ENCODE measurements at regions not wholly inside any gene's neighbourhood (a gene's known extent, or its start where the extent isn't known, plus 50 kb on each side); places are given as distances from the start of the nearest gene placed in this dataset.
"Not testable (repeated sequence)": the region's sequence is repeated elsewhere in the genome, so short reads cannot be mapped to it uniquely, and the experiment has no call there.

DNA sequence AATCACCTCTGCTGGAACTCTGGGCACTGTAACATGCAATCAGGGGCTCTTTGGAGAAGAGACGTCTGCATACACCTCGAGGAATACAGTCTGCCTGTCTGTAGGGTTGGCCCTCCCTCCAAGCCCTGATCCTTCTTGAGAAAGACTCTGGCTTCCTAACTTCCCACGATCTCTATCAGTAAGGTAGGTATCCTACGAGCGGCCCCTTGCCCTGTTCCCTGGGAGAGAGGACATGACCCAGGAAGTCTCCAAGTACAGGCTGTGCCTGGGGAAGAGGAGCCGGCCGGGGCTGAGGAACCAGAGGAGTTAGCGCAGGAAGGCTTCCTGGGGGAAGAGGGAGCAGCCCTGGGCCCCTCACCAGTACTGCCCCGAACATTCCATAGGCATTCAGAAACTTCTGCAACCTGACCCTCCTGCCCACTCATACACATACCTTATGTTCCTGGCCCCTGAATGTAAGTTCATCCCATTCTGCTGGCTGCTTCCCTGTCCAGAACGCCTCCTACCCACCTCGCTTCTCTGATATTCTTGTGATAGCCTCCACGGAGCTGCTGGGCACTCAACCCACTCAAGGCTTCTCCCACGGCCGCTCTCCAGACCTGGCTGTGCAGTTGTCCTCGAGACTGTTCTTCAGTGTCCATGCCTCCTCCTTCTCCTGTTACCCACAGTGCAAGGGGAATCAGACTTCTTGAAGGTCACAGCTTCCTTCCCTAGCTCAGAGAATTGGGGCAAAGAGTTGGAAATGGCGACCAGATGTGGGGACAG lies 116.1 kb downstream of the CYP26B1 start:
- DNase-seq (ENCODE audit: low read depth): no peak

DNA sequence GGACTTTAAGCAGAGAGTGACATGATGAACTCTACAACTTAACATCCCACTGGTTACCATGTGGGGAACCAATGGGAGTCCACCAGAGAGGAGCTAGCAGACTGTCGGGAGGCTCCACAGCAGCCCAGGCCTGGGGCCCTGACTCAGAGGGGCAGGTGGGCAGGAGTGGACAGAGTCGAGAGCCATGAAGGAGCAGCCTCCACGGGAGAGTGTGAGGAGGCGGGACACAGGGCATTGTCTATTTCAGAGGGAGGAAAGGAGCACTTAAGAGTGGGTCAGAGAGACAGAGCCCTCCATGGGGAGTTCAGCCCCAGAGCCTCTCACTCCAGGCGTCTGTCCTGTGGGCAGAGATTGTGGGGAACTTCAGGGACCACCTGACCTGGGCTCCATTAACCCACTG lies 118.7 kb downstream of the CYP26B1 start:
- no peak for DNase-seq (ENCODE audit: low read depth)

DNA sequence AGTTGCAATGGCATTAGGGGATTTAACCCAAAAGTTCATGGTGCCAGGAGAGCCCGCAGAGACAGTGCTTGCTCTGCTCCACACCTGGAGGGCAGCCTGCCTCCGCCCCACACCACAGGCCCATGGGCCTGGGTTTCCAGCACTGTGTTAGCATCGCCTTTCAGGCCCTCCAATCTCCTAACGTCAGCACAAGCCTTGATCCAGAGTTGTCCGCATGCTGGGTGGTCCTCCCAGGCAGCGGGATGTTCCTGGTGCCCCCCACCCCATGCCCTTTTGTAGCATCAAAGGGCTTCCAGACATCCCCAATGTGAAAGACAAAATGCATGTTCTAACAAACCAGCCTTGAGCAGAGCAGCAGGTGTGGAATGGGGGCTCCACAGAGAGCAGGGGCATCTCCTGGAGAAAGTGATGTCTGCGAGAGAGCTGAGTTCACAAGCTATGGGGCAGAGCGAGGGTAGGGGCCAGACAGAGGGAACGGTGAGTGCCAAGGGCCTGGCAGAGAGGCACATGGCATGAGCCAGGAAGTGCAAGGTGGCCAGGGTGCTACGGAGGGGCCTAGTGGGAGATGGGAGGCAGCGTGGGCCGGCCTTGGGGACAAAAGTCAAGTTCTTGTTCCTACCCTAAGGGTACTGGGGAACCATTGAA lies 119.2 kb downstream of the CYP26B1 start:
- DNase-seq (ENCODE audit: low read depth): no peak

DNA sequence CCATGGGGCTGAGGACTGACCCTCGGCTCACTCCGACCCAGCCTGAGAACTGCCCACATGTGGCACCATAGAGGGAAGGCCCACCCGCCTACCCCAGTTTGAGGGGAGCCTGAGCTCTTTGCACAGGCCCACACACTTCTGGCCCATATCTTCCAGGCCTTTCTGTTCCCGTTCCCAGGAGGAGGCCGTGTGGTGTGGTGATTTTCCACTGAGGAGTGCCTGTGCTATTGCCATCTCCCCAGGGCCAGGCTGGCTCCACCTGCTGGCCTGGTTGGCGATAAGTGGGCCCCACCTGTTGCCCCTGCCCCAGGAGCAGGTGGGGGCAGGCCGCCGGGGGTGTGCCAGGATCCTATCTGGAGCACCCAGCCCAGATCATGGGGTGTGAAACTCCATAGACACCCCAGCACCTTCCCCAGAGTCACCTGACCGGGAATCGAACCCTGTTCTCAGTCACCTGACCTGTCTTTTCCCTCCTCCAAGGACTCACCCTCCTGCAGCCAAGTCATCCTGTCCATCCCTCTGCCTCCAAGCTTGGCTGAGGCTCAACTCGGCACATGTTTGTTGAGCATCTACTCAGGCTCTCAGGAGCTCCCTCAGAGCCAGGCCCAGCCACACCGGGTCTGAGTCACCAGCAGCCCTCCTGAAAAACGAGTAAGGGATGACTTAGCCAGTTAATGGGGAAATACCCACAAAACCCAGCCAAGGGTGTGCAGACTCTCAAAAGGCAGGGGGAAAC lies 120.1 kb downstream of the CYP26B1 start:
- peak; percentile 37 for DNase-seq (ENCODE audit: low read depth)

DNA sequence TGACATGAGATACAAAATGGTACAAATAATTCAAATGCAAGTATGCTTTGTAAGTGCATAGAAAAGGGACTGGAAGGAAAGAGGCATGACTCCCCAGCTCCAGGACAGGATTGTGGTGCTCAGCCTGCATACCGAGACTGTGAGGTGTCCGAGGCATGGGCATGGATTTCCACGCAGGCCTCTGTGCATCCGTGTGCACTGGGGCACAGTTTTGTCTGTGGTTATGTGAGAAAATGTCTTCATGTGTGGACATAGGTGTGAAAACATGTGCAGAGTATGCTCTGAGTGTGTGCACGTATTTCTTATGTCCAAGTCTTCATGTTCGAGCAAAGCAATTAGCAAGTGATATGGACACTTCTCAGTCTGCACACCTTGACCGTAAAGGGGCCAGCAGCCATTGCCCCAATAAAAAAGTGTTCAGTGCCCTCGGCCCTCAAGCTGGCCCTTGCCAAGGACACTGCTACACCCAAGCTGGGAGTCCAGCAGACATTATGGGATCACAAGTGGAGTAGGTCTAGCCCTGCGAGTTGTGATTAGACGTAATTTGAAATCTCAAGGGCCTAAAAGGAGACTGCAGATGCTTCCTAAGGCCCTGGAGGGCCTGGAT lies 120.7 kb downstream of the CYP26B1 start:
- DNase-seq (ENCODE audit: low read depth): no peak

DNA sequence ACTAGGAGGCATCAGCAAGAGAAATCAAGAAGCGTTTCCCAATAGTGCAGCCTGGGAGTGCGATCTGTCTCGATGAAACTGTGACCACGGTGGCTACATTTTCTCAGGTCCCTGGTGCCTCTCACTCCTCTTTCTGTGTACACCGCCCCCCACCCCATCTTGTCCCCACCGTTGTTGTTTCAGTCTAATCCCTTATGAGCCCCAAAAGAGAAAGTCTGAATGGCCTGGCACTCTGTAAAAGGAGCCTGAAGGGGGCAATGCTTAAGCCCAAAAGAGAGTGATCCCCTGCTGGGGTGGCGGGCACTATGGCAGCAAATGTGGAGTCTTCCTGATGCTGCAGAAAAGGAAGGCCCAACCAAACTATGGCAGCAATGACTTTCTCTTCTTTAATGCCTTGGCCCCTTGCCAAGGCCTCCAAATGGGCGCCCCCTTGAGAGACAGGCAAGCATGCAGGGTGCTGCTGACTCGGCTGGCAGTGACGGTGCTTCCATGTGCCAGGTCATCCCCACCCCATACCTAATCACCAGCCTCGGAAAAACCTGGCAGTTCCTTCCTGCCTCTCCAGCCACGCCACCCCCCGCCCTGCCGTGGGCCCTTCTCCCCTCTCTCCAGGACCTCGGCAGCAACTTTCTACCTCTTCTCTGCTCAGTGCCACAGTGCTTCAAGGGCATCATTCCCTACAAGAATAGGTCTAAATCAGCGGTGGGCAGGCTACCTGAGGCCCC lies 123.0 kb downstream of the CYP26B1 start:
- DNase-seq (ENCODE audit: low read depth): no peak

DNA sequence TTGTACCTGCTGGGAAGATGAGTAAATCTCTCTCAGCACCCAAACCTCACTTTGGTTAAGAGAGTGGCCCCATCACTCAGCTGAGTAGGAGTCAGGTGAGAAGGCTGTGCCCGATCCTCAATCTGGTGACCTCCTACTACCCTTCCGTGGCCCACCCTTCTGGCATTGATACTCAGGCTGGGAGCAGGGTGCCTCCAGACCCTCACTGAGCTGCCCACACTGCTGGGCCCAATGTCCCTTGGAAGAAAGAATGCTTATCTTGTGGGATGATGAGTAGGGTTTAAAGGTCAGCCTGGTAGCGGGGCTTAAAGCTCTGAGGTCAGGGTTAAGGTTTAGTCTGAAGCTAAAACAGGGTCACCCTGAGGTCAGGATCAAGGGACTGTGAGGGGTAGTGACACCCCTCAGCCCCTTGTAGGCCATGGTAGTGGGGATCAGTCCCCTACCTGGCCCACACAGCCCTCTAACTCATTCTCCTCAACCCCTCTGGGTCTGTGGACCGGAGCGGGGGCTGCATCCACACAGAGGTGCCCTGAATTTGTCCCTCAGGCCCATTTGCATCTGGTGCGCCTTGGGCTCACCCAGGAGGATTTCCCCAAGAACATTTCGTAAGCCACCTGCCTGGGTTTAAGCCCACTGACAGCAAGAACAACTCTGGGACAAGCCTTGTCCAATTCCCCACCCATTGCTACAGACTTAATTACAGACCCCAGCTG lies 123.8 kb downstream of the CYP26B1 start:
- no peak for DNase-seq (ENCODE audit: low read depth)

DNA sequence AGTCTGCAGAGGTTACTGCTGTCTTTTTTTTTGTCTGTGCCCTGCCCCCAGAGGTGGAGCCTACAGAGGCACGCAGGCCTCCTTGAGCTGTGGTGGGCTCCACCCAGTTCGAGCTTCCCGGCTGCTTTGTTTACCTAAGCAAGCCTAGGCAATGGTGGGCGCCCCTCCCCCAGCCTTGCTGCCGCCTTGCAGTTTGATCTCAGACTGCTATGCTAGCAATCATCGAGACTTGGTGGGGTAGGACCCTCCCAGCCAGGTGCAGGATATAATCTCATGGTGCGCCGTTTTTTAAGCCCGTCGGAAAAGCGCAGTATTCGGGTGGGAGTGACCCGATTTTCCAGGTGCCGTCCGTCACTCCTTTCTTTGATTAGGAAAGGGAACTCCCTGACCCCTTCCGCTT lies 126.3 kb downstream of the CYP26B1 start:
- DNase-seq (ENCODE audit: low read depth): not testable (repeated sequence)

DNA sequence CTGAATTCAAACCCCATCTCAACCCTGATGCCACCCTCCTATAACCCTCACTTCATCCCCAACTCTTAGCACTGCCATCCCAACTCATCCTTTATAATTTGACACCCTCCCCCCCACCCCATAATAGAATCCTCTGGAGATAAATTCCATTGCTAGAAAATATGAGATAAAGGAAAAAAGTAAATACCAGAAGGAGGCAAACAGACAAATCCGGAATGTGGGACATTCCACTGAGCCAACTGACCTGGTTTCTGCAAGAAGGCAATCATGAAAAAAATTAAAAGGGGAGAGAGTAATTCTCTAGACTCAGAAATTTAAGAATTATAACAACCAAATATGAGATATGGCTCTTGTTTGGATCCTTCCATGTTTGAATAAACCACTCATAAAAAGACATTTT lies 132.4 kb downstream of the CYP26B1 start:
- no peak for DNase-seq (ENCODE audit: low read depth)

DNA sequence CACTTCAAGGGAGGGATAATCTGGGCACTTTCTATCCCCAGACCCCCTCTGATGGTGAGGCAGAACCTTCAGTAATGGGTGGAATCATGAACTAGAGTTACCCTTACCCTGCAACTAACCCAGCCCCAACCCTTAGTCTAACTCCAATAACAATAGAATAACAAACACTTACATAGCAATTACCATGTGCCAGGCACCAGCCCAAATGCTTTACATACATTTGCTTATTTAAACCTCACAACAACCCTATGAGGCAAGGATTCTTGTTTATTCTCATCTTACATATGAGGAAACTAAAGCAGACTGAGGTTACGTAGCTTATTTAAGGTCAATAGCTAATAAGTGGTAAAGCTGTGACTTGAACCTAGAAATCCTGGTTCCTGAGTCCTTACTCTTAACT lies 132.8 kb downstream of the CYP26B1 start:
- no peak for DNase-seq (ENCODE audit: low read depth)

DNA sequence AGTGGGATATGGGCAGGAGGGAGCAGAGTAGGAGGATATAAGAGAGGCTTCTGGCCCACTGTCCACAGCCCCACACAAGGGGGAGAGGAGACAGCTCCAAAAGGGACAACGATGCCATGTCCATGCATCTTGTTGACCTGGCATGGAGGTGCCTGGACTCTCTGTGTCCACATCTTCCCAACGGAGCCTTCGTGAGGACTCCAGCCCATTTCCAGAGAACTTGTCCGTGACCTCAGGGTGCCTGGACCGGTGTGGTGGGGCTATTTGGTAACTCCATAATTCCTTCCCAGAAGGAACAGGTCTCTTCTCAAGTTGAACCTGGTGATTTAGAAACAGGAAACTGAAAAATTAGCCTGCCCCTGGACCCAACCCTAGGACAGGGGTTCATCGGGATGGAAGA lies 133.9 kb downstream of the CYP26B1 start:
- no peak for DNase-seq (ENCODE audit: low read depth)

DNA sequence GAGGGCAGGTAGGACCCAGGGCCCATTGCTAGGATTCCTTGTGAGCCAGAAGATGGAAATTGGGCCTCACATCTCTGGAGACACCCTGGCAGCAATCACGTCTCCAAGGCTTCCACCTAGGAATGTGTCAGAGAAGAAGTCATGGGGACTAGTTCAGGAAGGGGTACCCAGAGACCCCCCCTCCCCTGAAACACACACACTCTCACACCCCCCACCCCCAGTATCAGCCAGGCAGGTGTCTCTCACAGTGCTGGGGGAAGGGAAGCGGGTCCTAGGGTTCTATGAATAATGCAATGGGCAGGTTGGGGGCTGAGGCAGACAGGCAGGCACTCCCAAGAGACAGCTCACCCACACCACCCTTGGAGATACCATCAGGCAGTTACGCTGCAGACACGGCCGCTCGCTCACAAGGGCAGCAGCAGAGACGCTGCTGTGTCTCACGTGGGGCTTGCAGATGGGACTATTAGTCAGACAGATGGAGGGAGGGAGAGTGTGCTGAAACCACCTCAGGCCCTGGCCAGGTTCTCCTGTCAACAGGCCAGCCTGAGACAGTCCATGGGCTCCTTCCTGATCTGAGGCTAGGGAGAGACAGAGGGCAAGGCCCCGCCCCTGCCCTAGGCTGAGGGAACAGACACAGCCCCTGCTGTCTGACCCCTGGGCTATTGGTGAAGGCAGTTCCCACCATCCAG lies 134.6 kb downstream of the CYP26B1 start:
- peak; percentile 27 for DNase-seq (ENCODE audit: low read depth)

DNA sequence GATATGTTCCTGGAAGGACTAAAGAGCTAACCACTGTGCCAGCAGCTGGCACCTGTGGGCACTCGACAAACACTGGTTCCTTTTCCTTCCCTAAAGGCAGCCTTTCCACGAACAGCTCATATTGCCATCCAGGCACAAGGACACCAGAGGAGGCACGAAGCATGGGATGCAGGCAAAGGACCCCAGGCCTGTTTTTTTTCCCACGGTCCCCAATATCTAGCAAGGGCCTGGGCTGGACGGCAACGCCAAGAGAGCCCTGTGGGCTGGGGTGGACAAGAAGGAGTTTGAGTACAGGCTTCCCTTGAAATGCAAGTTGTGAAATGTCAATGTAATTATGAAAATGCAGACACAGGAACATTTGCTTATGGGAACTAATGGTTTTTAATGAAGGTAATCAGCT lies 135.9 kb downstream of the CYP26B1 start:
- no peak for DNase-seq (ENCODE audit: low read depth)

DNA sequence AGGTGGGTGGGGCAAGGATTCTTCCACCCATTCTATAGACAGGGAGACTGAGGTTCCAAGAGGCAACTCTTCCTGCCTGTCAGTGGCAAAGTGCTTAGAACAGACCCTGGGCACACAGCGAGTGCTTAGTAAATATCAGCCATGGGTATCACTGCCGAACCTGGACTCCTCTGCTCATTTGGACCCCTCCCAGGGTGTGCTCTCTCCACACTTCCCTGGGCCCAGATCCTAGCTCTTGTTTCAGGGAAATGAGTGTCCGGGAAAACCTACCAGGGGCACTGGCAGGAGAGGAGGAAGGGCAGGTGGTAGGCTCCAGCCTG lies 136.3 kb downstream of the CYP26B1 start:
- no peak for DNase-seq (ENCODE audit: low read depth)

DNA sequence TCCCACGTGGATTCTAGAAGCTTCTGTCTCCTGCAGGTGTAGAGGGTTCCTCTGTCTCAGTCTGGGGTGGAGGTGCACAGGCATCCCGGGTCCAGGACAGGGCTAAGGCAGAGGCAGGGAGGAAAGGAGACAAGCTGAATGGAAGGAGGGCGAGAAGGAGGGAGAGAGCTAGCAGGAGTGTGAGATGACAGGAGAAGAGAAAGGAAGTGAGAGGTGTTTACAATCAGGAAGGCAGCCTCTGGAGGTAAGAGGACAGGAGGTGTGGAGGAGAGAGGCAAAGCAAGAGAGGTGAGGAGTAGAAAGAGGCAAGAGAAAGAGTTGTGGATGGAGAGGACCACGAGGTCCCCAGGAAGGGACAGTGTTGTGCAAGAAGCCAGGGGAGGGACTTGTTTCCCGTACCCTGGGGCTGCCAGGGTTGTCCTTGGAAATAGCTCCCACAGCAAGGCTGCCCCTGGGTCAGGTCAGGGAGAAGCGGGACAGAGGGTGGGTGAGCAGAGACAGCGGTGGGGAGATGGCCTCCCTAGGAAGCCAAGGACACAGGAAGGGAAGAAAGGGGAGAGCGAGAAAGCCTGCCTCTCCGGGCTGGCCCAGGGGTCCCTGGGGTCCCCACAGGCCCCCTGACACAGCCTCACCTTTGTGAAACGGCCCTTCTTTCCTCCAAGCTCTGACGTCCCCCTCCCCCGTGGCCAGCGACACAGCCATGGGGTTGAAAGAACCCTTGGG lies 136.9 kb downstream of the CYP26B1 start:
- DNase-seq (ENCODE audit: low read depth): no peak

DNA sequence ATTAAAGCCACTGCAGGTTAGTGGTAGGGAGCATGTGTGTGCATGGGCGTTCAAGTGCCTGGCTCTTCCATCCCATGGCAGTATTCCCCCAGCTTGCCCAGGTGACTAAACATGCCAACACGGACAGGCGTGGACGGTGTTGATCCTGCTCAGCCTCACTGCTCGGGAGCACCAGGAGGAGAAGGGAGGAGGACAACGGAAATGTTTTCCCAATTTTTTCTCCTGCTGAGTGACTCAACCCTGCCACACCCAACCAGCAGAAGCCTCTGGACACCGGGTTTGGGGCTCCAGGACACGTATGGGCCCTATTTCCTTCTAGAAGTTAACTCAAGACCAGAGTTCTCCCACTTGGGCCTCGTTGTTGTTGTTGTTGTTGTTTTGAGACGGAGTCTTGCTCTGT lies 139.1 kb downstream of the CYP26B1 start:
- no peak for DNase-seq (ENCODE audit: low read depth)

DNA sequence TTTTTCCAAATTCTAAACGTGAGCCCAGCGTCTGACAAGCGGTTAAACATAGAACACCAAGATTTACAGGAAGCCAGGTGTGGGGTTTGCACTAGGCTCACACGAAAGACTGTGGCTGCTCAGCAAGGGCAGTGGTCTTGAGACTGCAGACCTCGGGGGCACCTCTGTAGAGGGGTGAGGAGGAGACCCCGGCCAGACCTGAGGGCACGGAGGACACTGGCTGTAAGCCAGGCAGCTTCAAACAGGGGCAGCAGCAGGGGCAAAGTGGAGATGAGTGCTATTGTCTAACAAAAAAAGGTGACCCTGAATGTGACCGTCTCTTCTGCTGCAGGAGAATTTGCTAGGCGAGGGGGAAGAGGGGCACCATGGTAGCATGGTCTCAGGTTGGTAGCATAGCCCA lies 140.3 kb downstream of the CYP26B1 start:
- DNase-seq (ENCODE audit: low read depth): no peak

DNA sequence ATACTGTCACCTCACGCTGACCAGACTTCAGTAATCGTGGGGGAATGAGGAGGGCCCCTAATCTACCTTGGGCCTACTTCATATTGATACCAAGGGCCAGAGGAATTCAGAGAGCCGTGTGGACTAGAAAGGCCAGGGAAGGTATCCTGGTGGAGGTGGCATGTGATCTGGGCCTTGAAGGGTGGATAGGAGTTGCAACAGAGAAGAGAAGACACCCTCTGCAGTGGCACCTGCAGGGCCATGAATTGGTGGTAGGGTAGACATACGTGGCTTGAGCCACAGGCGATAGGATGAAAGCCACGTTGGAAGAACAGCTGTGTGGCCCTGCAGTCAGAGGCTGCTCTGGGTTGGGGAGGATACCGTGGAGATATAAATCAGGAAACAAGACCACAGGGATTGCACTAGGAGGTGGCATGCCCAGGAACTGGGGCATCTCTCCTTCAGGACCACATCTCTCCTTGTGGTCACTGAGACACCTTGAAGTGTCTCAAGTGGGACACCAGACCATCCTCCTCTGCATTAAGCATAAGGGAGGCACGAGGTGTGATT lies 141.4 kb downstream of the CYP26B1 start:
- DNase-seq (ENCODE audit: low read depth): no peak

DNA sequence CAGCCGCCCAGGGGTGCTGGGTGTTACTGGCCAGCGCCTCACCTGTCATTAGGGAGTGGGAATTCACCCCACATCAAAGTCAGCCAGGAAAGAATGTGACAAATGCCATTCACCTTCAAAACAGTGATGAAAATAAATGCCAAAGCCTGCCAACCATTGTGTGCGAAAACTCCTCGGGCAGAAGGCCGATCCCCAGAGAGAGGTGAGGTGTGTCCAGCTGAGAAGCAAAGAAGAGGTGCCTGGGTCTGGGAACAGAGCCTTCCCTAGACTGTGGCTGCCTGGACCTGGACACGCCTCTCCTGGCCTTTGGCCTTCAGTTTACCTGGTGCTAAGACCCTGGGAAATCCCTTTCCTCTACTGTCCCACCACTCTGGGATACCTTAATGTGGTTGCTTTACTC lies 142.7 kb downstream of the CYP26B1 start:
- no peak for DNase-seq (ENCODE audit: low read depth)

Measured in HT1080 (cell line).